Thyroid gland (tissue), 4 donors: ENCODE measurements at regions not wholly inside any gene's neighbourhood (a gene's known extent, or its start where the extent isn't known, plus 50 kb on each side); places are given as distances from the start of the nearest gene placed in this dataset.

Source experiments
- POLR2A ChIP-seq, 2 donors: fragments of 450-650 bp; IDR thresholded peaks; one replicate each; pipeline ENCODE4 v1.6.1; 2017; ENCODE audit warnings: antibody characterized with exemption in 2 of 2, mild to moderate bottlenecking in 2 of 2, moderate library complexity in 1 of 2
- TF ChIP-seq, protein P1 (sequence below), 6 experiments: fragments of 200-600 bp in 3 of 6; fragments of 450-650 bp in 3 of 6; sonication (generic) in 3 of 6; IDR thresholded peaks; one replicate each; pipeline ENCODE4 v1.5.1; 2016 to 2019; ENCODE audit warnings: antibody characterized with exemption in 6 of 6, mild to moderate bottlenecking in 2 of 6, inconsistent platforms in 1 of 6, moderate library complexity in 1 of 6

DNA sequence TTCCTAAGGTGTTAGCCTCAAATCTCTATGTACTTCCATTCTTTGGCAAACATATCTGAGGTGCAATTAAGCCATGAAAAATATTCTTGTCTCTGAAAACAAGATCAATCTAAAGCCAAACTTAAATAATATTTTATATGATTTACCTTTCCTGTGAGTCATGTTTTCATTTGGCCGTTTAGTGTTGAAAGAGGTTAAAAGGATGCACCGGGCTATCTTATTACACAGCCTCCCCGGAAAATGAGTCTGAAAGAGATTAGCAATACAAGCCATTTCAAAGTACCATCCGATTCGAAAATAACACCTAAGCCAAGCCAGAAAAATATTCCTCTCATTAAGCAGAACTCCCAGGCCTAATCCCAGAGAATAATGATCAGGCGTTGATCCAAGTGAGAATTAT lies 161.5 kb upstream of the EPHA5 start:
- TF ChIP-seq, protein P1, sequence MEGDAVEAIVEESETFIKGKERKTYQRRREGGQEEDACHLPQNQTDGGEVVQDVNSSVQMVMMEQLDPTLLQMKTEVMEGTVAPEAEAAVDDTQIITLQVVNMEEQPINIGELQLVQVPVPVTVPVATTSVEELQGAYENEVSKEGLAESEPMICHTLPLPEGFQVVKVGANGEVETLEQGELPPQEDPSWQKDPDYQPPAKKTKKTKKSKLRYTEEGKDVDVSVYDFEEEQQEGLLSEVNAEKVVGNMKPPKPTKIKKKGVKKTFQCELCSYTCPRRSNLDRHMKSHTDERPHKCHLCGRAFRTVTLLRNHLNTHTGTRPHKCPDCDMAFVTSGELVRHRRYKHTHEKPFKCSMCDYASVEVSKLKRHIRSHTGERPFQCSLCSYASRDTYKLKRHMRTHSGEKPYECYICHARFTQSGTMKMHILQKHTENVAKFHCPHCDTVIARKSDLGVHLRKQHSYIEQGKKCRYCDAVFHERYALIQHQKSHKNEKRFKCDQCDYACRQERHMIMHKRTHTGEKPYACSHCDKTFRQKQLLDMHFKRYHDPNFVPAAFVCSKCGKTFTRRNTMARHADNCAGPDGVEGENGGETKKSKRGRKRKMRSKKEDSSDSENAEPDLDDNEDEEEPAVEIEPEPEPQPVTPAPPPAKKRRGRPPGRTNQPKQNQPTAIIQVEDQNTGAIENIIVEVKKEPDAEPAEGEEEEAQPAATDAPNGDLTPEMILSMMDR (IDR thresholded peaks at IDR 0.05) = no peak
- TF ChIP-seq POLR2A (IDR thresholded peaks at IDR 0.05) = no peak
